K562 (cell line): ENCODE measurements at regions not wholly inside any gene's neighbourhood (a gene's known extent, or its start where the extent isn't known, plus 50 kb on each side); places are given as distances from the start of the nearest gene placed in this dataset.

Experiments
- ATAC-seq: fragments of 200-7000 bp; cut with Tn5 transposase; 3 replicates; pipeline ENCODE4 v1.9.1; 2020; ENCODE audit warnings: moderate library complexity
- BruUV-seq: library from RNA; stranded (reverse); fragments of 400-500 nt; replicated peaks from 2 replicates; lab custom pipeline; 2021; lab: Mats Ljungman, UMichigan
- CTCF ChIA-PET: fragments of 300-600 bp; formaldehyde crosslinking; extraction: SDS; loops from one replicate; lab custom pipeline; 2021; ENCODE audit warnings: low intra/inter-chr PET ratio; lab: Yijun Ruan, JAX
- POLR2A ChIA-PET: fragments of 300-600, 350-650 bp; sonication (Branson Sonifier 250); formaldehyde crosslinking; extraction: SDS; loops from one replicate; lab custom pipeline; 2021; ENCODE audit warnings: antibody characterized with exemption, inconsistent platforms; lab: Yijun Ruan, JAX
- DNase-seq, 4 experiments: peaks; one replicate each; pipeline versions ENCODE4 v3.0.0 to v3.0.0-alpha.2; 2011 to 2018; ENCODE audit warnings: low spot score in 3 of 4, mixed read lengths in 3 of 4; ENCODE audit errors: extremely low read depth in 1 of 4
- FAIRE-seq: peaks from 2 replicates; lab custom pipeline; 2011; peaks lifted over from hg19 to GRCh38; lab: Jason Lieb, UNC
- H2AFZ ChIP-seq: 2 replicates; pipeline ENCODE4 v1.6.0; 2011; ENCODE audit warnings: low read depth, low read length, control low read depth, inconsistent platforms
- H3K27ac ChIP-seq: fragments of 200-600 bp; 3 replicates; pipeline ENCODE4 v1.8.0; 2011; ENCODE audit warnings: low read depth, mild to moderate bottlenecking, control low read depth, inconsistent platforms, low read length, moderate library complexity, mixed read lengths; ENCODE audit errors: extremely low read depth
- H3K27me3 ChIP-seq, 2 experiments: fragments of 300-600 bp in 1 of 2; 2 replicates in 1 of 2; 3 replicates in 1 of 2; pipeline versions ENCODE4 v1.6.0 to v1.8.0; 2011; ENCODE audit warnings: inconsistent platforms in 2 of 2, low read length in 2 of 2, mild to moderate bottlenecking in 1 of 2, mixed read lengths in 1 of 2, moderate library complexity in 1 of 2; ENCODE audit not compliant: control insufficient read depth in 2 of 2, insufficient read depth in 2 of 2
- H3K36me3 ChIP-seq: fragments of 300-600 bp; 3 replicates; pipeline ENCODE4 v1.8.0; 2011; ENCODE audit warnings: mild to moderate bottlenecking, low read length, inconsistent platforms; ENCODE audit not compliant: control insufficient read depth, insufficient read depth
- H3K4me1 ChIP-seq, 2 experiments: fragments of 200-600 bp in 1 of 2; replicated peaks in 1 of 2; 2 replicates in 1 of 2; 3 replicates in 1 of 2; pipeline versions ENCODE4 v1.5.1 to v1.8.0; 2011; ENCODE audit warnings: inconsistent platforms in 2 of 2, low read length in 2 of 2, mild to moderate bottlenecking in 1 of 2, mixed read lengths in 1 of 2, moderate library complexity in 1 of 2; ENCODE audit not compliant: control insufficient read depth in 2 of 2, insufficient read depth in 2 of 2
- H3K4me2 ChIP-seq: 2 replicates; pipeline ENCODE4 v1.6.1; 2011; ENCODE audit warnings: low read length, control low read depth, inconsistent platforms, mixed read lengths; ENCODE audit not compliant: insufficient read depth
- H3K4me3 ChIP-seq: fragments of 200-600 bp; sonication (generic), shearing (Covaris generic); 2 replicates; pipeline ENCODE4 v1.5.1; 2016; ENCODE audit warnings: control low read depth, inconsistent platforms
- H3K79me2 ChIP-seq: fragments of 200-600 bp; 3 replicates; pipeline ENCODE4 v1.8.0; 2011; ENCODE audit warnings: low read length, inconsistent platforms; ENCODE audit not compliant: control insufficient read depth, insufficient read depth
- H3K9ac ChIP-seq, 2 experiments: 2 replicates each; pipeline versions ENCODE4 v1.6.0 to v1.6.1; 2011; ENCODE audit warnings: low read depth in 2 of 2, low read length in 2 of 2, control low read depth in 1 of 2, inconsistent platforms in 1 of 2, mild to moderate bottlenecking in 1 of 2, mixed read lengths in 1 of 2; ENCODE audit not compliant: insufficient read depth in 1 of 2
- H3K9me1 ChIP-seq: one replicate; pipeline ENCODE4 v1.6.0; 2011; ENCODE audit warnings: inconsistent platforms, mild to moderate bottlenecking, low read length, moderate library complexity; ENCODE audit not compliant: control insufficient read depth, insufficient read depth
- H3K9me3 ChIP-seq: replicated peaks from 2 replicates; pipeline ENCODE4 v1.5.1; 2011; ENCODE audit warnings: low read depth, low read length, inconsistent platforms; ENCODE audit not compliant: control insufficient read depth, insufficient read depth
- H4K20me1 ChIP-seq: replicated peaks from 2 replicates; pipeline ENCODE4 v1.6.1; 2011; ENCODE audit warnings: low read length, inconsistent platforms, mixed read lengths; ENCODE audit not compliant: control insufficient read depth, insufficient read depth
- CEBPG ChIP-seq, 3 experiments: fragments of 200-800 bp in 1 of 3; sonication (Bioruptor generic) in 1 of 3; sonication (generic) in 1 of 3; formaldehyde crosslinking in 1 of 3; IDR thresholded peaks in 2 of 3; conservative IDR thresholded peaks in 1 of 3; 2 replicates each; pipeline versions ENCODE4 v1.6.1 to v1.8.0; 2016 to 2022; ENCODE audit warnings: missing compliant biosample characterization in 2 of 3, missing genetic modification characterization in 2 of 3, mild to moderate bottlenecking in 1 of 3, missing genetic modification reagents in 1 of 3
- ERF ChIP-seq: fragments of 450-650 bp; formaldehyde crosslinking; IDR thresholded peaks from 2 replicates; pipeline ENCODE4 v1.4.0; 2020; ENCODE audit warnings: mild to moderate bottlenecking, mixed read lengths
- ETV1 ChIP-seq: fragments of 450-650 bp; conservative IDR thresholded peaks from 2 replicates; pipeline ENCODE4 v1.6.1; 2016; ENCODE audit warnings: missing genetic modification characterization, control low read depth, low read depth, missing compliant biosample characterization
- FOXA3 ChIP-seq, 2 experiments: fragments of 450-650 bp in 1 of 2; sonication (generic) in 1 of 2; formaldehyde crosslinking; IDR thresholded peaks in 1 of 2; conservative IDR thresholded peaks in 1 of 2; 2 replicates each; pipeline versions ENCODE4 v1.4.0 to v1.8.0; 2020 to 2022; ENCODE audit warnings: mild to moderate bottlenecking in 2 of 2, missing genetic modification reagents in 1 of 2
- GABPB2 ChIP-seq: fragments of 250-450 bp; sonication (Bioruptor Pico); conservative IDR thresholded peaks from 2 replicates; pipeline ENCODE4 v1.5.1; 2021; ENCODE audit warnings: mild to moderate bottlenecking
- HDAC8 ChIP-seq: fragments of 450-650 bp; IDR thresholded peaks from 2 replicates; pipeline ENCODE4 v1.6.1; 2016; ENCODE audit warnings: mild to moderate bottlenecking, missing genetic modification characterization, moderate library complexity, missing compliant biosample characterization
- IRF2 ChIP-seq: sonication (generic); formaldehyde crosslinking; IDR thresholded peaks from 2 replicates; pipeline ENCODE4 v1.8.1; 2022; ENCODE audit warnings: mild to moderate bottlenecking, missing genetic modification reagents
- JUND ChIP-seq, 2 experiments: IDR thresholded peaks; 2 replicates in 1 of 2; 3 replicates in 1 of 2; pipeline ENCODE4 v1.6.1; 2011; ENCODE audit warnings: borderline replicate concordance in 2 of 2, low read depth in 2 of 2, low read length in 2 of 2, improper control_type of control experiment in 1 of 2, missing biosample characterization in 1 of 2, missing genetic modification characterization in 1 of 2, missing genetic modification reagents in 1 of 2
- KDM4B ChIP-seq, 2 experiments: fragments of 450-650 bp in 1 of 2; sonication (generic) in 1 of 2; IDR thresholded peaks; 2 replicates each; pipeline ENCODE4 v1.6.1; 2016 to 2017; ENCODE audit warnings: borderline replicate concordance in 2 of 2, antibody characterized with exemption in 1 of 2, low read depth in 1 of 2, mild to moderate bottlenecking in 1 of 2
- MEF2D ChIP-seq: conservative IDR thresholded peaks from 2 replicates; pipeline ENCODE4 v1.6.1; 2016; ENCODE audit warnings: low read depth, missing genetic modification characterization, missing compliant biosample characterization
- NONO ChIP-seq, 2 experiments: fragments of 200-400 bp in 1 of 2; fragments of 450-650 bp in 1 of 2; formaldehyde crosslinking in 1 of 2; IDR thresholded peaks; 2 replicates each; pipeline ENCODE4 v1.6.1; 2017; ENCODE audit warnings: low read depth in 2 of 2, mild to moderate bottlenecking in 2 of 2, moderate library complexity in 2 of 2, low read length in 1 of 2
- SETDB1 ChIP-seq: IDR thresholded peaks from one replicate; pipeline ENCODE4 v1.6.1; 2012; ENCODE audit warnings: low read length, control low read depth, inconsistent platforms
- SP2 ChIP-seq: IDR thresholded peaks from 2 replicates; pipeline ENCODE4 v1.6.1; 2011; ENCODE audit warnings: mild to moderate bottlenecking, low read depth, low read length, moderate library complexity; ENCODE audit not compliant: poor library complexity, severe bottlenecking; ENCODE audit errors: extremely low read depth
- ZNF263 ChIP-seq: sonication (generic); formaldehyde crosslinking; IDR thresholded peaks from 2 replicates; pipeline ENCODE4 v1.8.0; 2022; ENCODE audit warnings: mild to moderate bottlenecking, missing genetic modification reagents, borderline replicate concordance
- ZNF431 ChIP-seq: sonication (generic); formaldehyde crosslinking; IDR thresholded peaks from 2 replicates; pipeline ENCODE4 v1.8.0; 2022; ENCODE audit warnings: mild to moderate bottlenecking, missing genetic modification reagents
- ZNF584 ChIP-seq: fragments of 200-800 bp; sonication (Bioruptor generic); IDR thresholded peaks from 2 replicates; pipeline ENCODE4 v1.6.1; 2016; ENCODE audit warnings: low read depth, mild to moderate bottlenecking, missing genetic modification characterization, missing compliant biosample characterization
- in situ Hi-C: fragments of 300-500 bp; cut with MboI; formaldehyde crosslinking; loops from 4 replicates; pipeline ENCODE4 v1.15.0; 2018; ENCODE audit warnings: inconsistent platforms, mixed read lengths
- intact Hi-C: fragments of 100-400 bp; cut with micrococcal nuclease; formaldehyde crosslinking; loops from 2 replicates; pipeline ENCODE4 v1.14.2; 2022
- TF ChIP-seq, protein P1 (sequence below): fragments of 250-450 bp; sonication (Bioruptor Pico); IDR thresholded peaks from 2 replicates; pipeline ENCODE4 v1.8.0; 2022; ENCODE audit warnings: moderate library complexity, mild to moderate bottlenecking, inconsistent platforms
- TF ChIP-seq, protein P2 (sequence below): sonication (generic); formaldehyde crosslinking; IDR thresholded peaks from 2 replicates; pipeline ENCODE4 v1.8.1; 2023; ENCODE audit warnings: mild to moderate bottlenecking, missing genetic modification reagents, moderate library complexity

DNA sequence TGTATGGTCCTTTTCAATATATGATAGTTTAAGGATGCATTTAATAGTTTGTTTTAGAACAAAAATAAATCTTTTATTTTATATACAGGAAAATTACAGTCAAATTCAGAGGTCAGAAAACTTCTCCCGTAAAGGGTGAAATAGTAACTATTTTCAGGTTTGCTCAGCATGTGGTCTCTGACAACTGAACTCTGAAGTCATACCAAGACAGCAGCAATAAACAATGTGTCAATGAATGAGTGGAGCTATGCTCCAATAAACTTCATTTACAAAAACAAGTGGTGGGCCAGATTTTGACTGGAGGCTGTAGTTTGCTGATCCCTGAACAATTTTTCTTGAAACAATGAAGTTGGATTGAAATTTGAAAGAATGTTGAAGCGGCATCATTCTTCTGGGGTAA is 123.6 kb downstream of the ZNF248 start (continued):
- TF ChIP-seq KDM4B (IDR thresholded peaks at IDR 0.05; ENCODE audit: borderline replicate concordance in 2 of 2, low read depth in 1 of 2): no peak
- no peak for TF ChIP-seq ETV1
- TF ChIP-seq, protein P1, sequence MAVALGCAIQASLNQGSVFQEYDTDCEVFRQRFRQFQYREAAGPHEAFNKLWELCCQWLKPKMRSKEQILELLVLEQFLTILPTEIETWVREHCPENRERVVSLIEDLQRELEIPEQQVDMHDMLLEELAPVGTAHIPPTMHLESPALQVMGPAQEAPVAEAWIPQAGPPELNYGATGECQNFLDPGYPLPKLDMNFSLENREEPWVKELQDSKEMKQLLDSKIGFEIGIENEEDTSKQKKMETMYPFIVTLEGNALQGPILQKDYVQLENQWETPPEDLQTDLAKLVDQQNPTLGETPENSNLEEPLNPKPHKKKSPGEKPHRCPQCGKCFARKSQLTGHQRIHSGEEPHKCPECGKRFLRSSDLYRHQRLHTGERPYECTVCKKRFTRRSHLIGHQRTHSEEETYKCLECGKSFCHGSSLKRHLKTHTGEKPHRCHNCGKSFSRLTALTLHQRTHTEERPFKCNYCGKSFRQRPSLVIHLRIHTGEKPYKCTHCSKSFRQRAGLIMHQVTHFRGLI (CRISPR knock-in tag): no peak
- no peak for TF ChIP-seq ERF (CRISPR knock-in tag)
- no peak for TF ChIP-seq ZNF584 (CRISPR knock-in tag)
- TF ChIP-seq, all 486 proteins: peak for 0

DNA sequence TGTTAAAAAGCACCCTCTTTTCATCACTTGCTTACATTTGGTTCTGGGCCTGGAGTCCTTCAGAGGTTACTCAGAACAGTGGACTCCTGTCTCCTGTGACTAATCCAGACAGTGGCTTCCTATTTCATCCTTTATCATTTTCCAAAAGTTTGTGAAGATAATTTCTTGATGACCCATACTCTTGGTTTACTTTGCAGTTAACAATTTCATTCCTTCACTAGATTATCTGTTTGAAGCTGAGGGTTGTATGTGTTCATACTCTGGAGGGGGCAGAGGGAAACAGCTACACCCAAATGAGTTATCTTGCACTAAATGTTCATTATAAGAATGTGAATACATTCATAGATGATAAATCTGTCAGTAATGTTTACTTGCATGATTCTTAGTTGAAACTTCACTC is 124.7 kb downstream of the ZNF248 start:
- Histone ChIP-seq H3K4me2 (no peak overlapping the region), H4K20me1 (no peaks in the 10 kb centered on the region), H3K79me2 (no peaks in the 10 kb centered on the region), H3K27ac (no peak overlapping the region), H3K27me3 (no peaks in the 10 kb centered on the region), H3K9me3 (no peaks in the 10 kb centered on the region), H2AFZ (no peak overlapping the region), H3K4me1 (peaks cover 0 to 5% of the 10 kb centered on the region in 2 experiments; a peak in 1 of 5 replicates), H3K4me3 (no peak overlapping the region), H3K36me3 (no peaks in the 10 kb centered on the region), H3K9ac (no peak overlapping the region), H3K9me1 (no peaks in the 10 kb centered on the region)
- ATAC-seq (no peak), FAIRE-seq (no peak), DNase-seq (no peak)
- intact Hi-C loops: no loop called here
- no TSS peak for BruUV-seq
- in situ Hi-C loops: no loop called here
- ChIA-PET POLR2A (no interaction called here), CTCF (no interaction called here)
- no peak for TF ChIP-seq HDAC8 (tag)
- TF ChIP-seq MEF2D (tag): no peak
- no peak for TF ChIP-seq ZNF263 (CRISPR knock-in tag)
- no peak for TF ChIP-seq NONO (IDR thresholded peaks at IDR 0.05; ENCODE audit: low read depth in 2 of 2, low read length in 1 of 2)
- no peak for TF ChIP-seq FOXA3 (CRISPR knock-in tag; conservative IDR thresholded peaks at IDR 0.05 in 1 of 2, IDR thresholded peaks at IDR 0.05 in 1 of 2)
- TF ChIP-seq IRF2: no peak
- no peak for TF ChIP-seq ZNF431 (CRISPR knock-in tag)
- TF ChIP-seq CEBPG (CRISPR knock-in tag; IDR thresholded peaks at IDR 0.05): no peak
- no peak for TF ChIP-seq CEBPG (tag; conservative IDR thresholded peaks at IDR 0.05 in 1 of 2, IDR thresholded peaks at IDR 0.05 in 1 of 2)
- TF ChIP-seq SP2: no peak
- TF ChIP-seq SETDB1: no peak
- TF ChIP-seq JUND (IDR thresholded peaks at IDR 0.05; ENCODE audit: borderline replicate concordance, low read depth, low read length): no peak
- TF ChIP-seq JUND (tag; IDR thresholded peaks at IDR 0.05; ENCODE audit: borderline replicate concordance, low read depth, low read length): no peak
- TF ChIP-seq GABPB2 (CRISPR knock-in tag): no peak
- TF ChIP-seq, protein P2, sequence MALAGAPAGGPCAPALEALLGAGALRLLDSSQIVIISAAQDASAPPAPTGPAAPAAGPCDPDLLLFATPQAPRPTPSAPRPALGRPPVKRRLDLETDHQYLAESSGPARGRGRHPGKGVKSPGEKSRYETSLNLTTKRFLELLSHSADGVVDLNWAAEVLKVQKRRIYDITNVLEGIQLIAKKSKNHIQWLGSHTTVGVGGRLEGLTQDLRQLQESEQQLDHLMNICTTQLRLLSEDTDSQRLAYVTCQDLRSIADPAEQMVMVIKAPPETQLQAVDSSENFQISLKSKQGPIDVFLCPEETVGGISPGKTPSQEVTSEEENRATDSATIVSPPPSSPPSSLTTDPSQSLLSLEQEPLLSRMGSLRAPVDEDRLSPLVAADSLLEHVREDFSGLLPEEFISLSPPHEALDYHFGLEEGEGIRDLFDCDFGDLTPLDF (CRISPR knock-in tag): no peak
